Neural cell (in vitro differentiated cells): ENCODE measurements at regions not wholly inside any gene's neighbourhood (a gene's known extent, or its start where the extent isn't known, plus 50 kb on each side); places are given as distances from the start of the nearest gene placed in this dataset.

Experiments
- H2AFZ ChIP-seq: fragments of 200-600, 300-800 bp; sonication (generic), shearing (Covaris generic); 2 replicates; pipeline ENCODE4 v1.6.0; 2014; ENCODE audit warnings: low read depth, mild to moderate bottlenecking, antibody characterized with exemption, low read length, moderate library complexity
- H3F3A ChIP-seq: fragments of 200-600 bp; shearing (Covaris generic); 2 replicates; pipeline ENCODE4 v1.6.1; 2016; ENCODE audit warnings: mild to moderate bottlenecking, moderate library complexity, mixed read lengths, antibody characterized with exemption, low read length; ENCODE audit not compliant: insufficient read depth, poor library complexity, severe bottlenecking
- H3K27ac ChIP-seq: fragments of 200-600, 300-800 bp; sonication (generic), shearing (Covaris generic); 2 replicates; pipeline ENCODE4 v1.5.1; 2014; ENCODE audit warnings: mild to moderate bottlenecking, low read length, moderate library complexity
- H3K27me3 ChIP-seq: fragments of 300-800, 200-600 bp; sonication (generic), shearing (Covaris generic); 2 replicates; pipeline ENCODE4 v1.6.0; 2014; ENCODE audit warnings: mild to moderate bottlenecking, low read depth, low read length, moderate library complexity; ENCODE audit not compliant: insufficient read depth
- H3K36me3 ChIP-seq: fragments of 300-800, 200-600 bp; sonication (generic), shearing (Covaris generic); 2 replicates; pipeline ENCODE4 v1.5.1; 2014; ENCODE audit warnings: mild to moderate bottlenecking, antibody characterized with exemption, low read length, moderate library complexity; ENCODE audit not compliant: insufficient read depth
- H3K4me2 ChIP-seq: fragments of 300-800, 200-600 bp; sonication (generic), shearing (Covaris generic); 2 replicates; pipeline ENCODE4 v1.6.0; 2014; ENCODE audit warnings: mild to moderate bottlenecking, low read length
- H3K4me3 ChIP-seq: fragments of 300-800, 200-600 bp; sonication (generic), shearing (Covaris generic); 2 replicates; pipeline ENCODE4 v1.5.1; 2014; ENCODE audit warnings: mild to moderate bottlenecking, low read length, moderate library complexity
- H3K79me2 ChIP-seq: fragments of 200-600 bp; shearing (Covaris generic); replicated peaks from 2 replicates; pipeline ENCODE4 v1.6.0; 2014; ENCODE audit warnings: mild to moderate bottlenecking, low read length, moderate library complexity; ENCODE audit not compliant: insufficient read depth
- H3K9ac ChIP-seq: fragments of 300-800, 200-600 bp; sonication (generic), shearing (Covaris generic); 2 replicates; pipeline ENCODE4 v1.6.1; 2016; ENCODE audit warnings: mild to moderate bottlenecking, low read length, mixed read lengths
- H3K9me2 ChIP-seq: fragments of 200-600 bp; shearing (Covaris generic); 2 replicates; pipeline ENCODE4 v1.6.1; 2016; ENCODE audit warnings: mild to moderate bottlenecking, low read length, mixed read lengths; ENCODE audit not compliant: insufficient read depth
- H3K9me3 ChIP-seq: fragments of 200-600, 300-800 bp; sonication (generic), shearing (Covaris generic); 2 replicates; pipeline ENCODE4 v1.6.1; 2016; ENCODE audit warnings: mild to moderate bottlenecking, mixed run types, low read length, moderate library complexity, mixed read lengths
- H4K20me1 ChIP-seq: fragments of 200-600 bp; shearing (Covaris generic); 2 replicates; pipeline ENCODE4 v1.6.1; 2016; ENCODE audit warnings: mild to moderate bottlenecking, mixed run types; ENCODE audit not compliant: insufficient read depth
- CTCF ChIP-seq: fragments of 450-650 bp; IDR thresholded peaks from 2 replicates; pipeline ENCODE4 v1.5.1; 2014; ENCODE audit warnings: antibody characterized with exemption, mild to moderate bottlenecking, moderate library complexity; ENCODE audit not compliant: poor library complexity, severe bottlenecking
- EP300 ChIP-seq: fragments of 450-650 bp; conservative IDR thresholded peaks from 2 replicates; pipeline ENCODE4 v1.6.1; 2014; ENCODE audit warnings: antibody characterized with exemption, mild to moderate bottlenecking, moderate library complexity; ENCODE audit not compliant: poor library complexity, severe bottlenecking
- EZH2 ChIP-seq: fragments of 200-600, 300-800 bp; shearing (Covaris generic), sonication (generic); IDR thresholded peaks from 2 replicates; pipeline ENCODE4 v1.6.1; 2014; ENCODE audit warnings: antibody characterized with exemption, low read length, borderline replicate concordance, mild to moderate bottlenecking; ENCODE audit not compliant: insufficient read depth, poor library complexity, severe bottlenecking
- MXI1 ChIP-seq: fragments of 450-650 bp; conservative IDR thresholded peaks from 2 replicates; pipeline ENCODE4 v1.6.1; 2014; ENCODE audit warnings: antibody characterized with exemption, mild to moderate bottlenecking; ENCODE audit not compliant: poor library complexity, severe bottlenecking
- POLR2AphosphoS5 ChIP-seq: IDR thresholded peaks from 2 replicates; pipeline ENCODE4 v1.6.1; 2012
- RAD21 ChIP-seq: fragments of 450-650 bp; conservative IDR thresholded peaks from 2 replicates; pipeline ENCODE4 v1.6.1; 2014; ENCODE audit warnings: antibody characterized with exemption, mild to moderate bottlenecking, moderate library complexity
- REST ChIP-seq: IDR thresholded peaks from 2 replicates; pipeline ENCODE4 v1.6.1; 2012; ENCODE audit warnings: borderline replicate concordance
- SMC3 ChIP-seq: fragments of 450-650 bp; conservative IDR thresholded peaks from 2 replicates; pipeline ENCODE4 v1.6.1; 2014; ENCODE audit warnings: antibody characterized with exemption, mild to moderate bottlenecking, moderate library complexity; ENCODE audit not compliant: poor library complexity
- TAF1 ChIP-seq: IDR thresholded peaks from 2 replicates; pipeline ENCODE4 v1.6.1; 2012; ENCODE audit warnings: low read depth

GRCh38 chr10:117740691-117741222, 198.2 kb downstream of the EMX2 start:
- Histone ChIP-seq H3K9ac (no peak overlapping the region), H3K27me3 (peaks cover 29% of the 10 kb centered on the region), H3F3A (no peaks in the 10 kb centered on the region), H3K9me3 (no peaks in the 10 kb centered on the region), H3K79me2 (no peaks in the 10 kb centered on the region), H4K20me1 (no peaks in the 10 kb centered on the region), H3K4me3 (no peak overlapping the region), H2AFZ (no peak overlapping the region), H3K36me3 (no peaks in the 10 kb centered on the region), H3K4me2 (no peak overlapping the region), H3K9me2 (no peaks in the 10 kb centered on the region), H3K27ac (no peak overlapping the region)
- TF ChIP-seq POLR2AphosphoS5 (no peak), CTCF (no peak), TAF1 (no peak), RAD21 (no peak), REST (no peak), SMC3 (no peak), EP300 (no peak), EZH2 (no peak), MXI1 (no peak)

GRCh38 chr10:117741524-117741923, 199.0 kb downstream of the EMX2 start:
- TF ChIP-seq CTCF (peak; percentile 11), REST (no peak)
- no peak overlapping the region for H2AFZ ChIP-seq
- no peaks in the 10 kb centered on the region for H3K9me2 ChIP-seq
- H3K9me3 ChIP-seq, result no peaks in the 10 kb centered on the region
- no peak overlapping the region for H3K9ac ChIP-seq
- H4K20me1 ChIP-seq, result no peaks in the 10 kb centered on the region
- H3K36me3 ChIP-seq, result no peaks in the 10 kb centered on the region
- H3K27me3 ChIP-seq, result peaks cover 28% of the 10 kb centered on the region
- no peak overlapping the region for H3K4me3 ChIP-seq
- no peak overlapping the region for H3K27ac ChIP-seq
- H3K4me2 ChIP-seq, result no peak overlapping the region
- H3K79me2 ChIP-seq, result no peaks in the 10 kb centered on the region
- no peaks in the 10 kb centered on the region for H3F3A ChIP-seq
